Neural cell (in vitro differentiated cells): ENCODE measurements at regions not wholly inside any gene's neighbourhood (a gene's known extent, or its start where the extent isn't known, plus 50 kb on each side); places are given as distances from the start of the nearest gene placed in this dataset.

Source experiments
- H2AFZ ChIP-seq: fragments of 200-600, 300-800 bp; sonication (generic), shearing (Covaris generic); 2 replicates; pipeline ENCODE4 v1.6.0; 2014; ENCODE audit warnings: low read depth, mild to moderate bottlenecking, antibody characterized with exemption, low read length, moderate library complexity
- H3F3A ChIP-seq: fragments of 200-600 bp; shearing (Covaris generic); 2 replicates; pipeline ENCODE4 v1.6.1; 2016; ENCODE audit warnings: mild to moderate bottlenecking, moderate library complexity, mixed read lengths, antibody characterized with exemption, low read length; ENCODE audit not compliant: insufficient read depth, poor library complexity, severe bottlenecking
- H3K27ac ChIP-seq: fragments of 200-600, 300-800 bp; sonication (generic), shearing (Covaris generic); 2 replicates; pipeline ENCODE4 v1.5.1; 2014; ENCODE audit warnings: mild to moderate bottlenecking, low read length, moderate library complexity
- H3K27me3 ChIP-seq: fragments of 300-800, 200-600 bp; sonication (generic), shearing (Covaris generic); 2 replicates; pipeline ENCODE4 v1.6.0; 2014; ENCODE audit warnings: mild to moderate bottlenecking, low read depth, low read length, moderate library complexity; ENCODE audit not compliant: insufficient read depth
- H3K36me3 ChIP-seq: fragments of 300-800, 200-600 bp; sonication (generic), shearing (Covaris generic); 2 replicates; pipeline ENCODE4 v1.5.1; 2014; ENCODE audit warnings: mild to moderate bottlenecking, antibody characterized with exemption, low read length, moderate library complexity; ENCODE audit not compliant: insufficient read depth
- H3K4me2 ChIP-seq: fragments of 300-800, 200-600 bp; sonication (generic), shearing (Covaris generic); 2 replicates; pipeline ENCODE4 v1.6.0; 2014; ENCODE audit warnings: mild to moderate bottlenecking, low read length
- H3K4me3 ChIP-seq: fragments of 300-800, 200-600 bp; sonication (generic), shearing (Covaris generic); 2 replicates; pipeline ENCODE4 v1.5.1; 2014; ENCODE audit warnings: mild to moderate bottlenecking, low read length, moderate library complexity
- H3K79me2 ChIP-seq: fragments of 200-600 bp; shearing (Covaris generic); replicated peaks from 2 replicates; pipeline ENCODE4 v1.6.0; 2014; ENCODE audit warnings: mild to moderate bottlenecking, low read length, moderate library complexity; ENCODE audit not compliant: insufficient read depth
- H3K9ac ChIP-seq: fragments of 300-800, 200-600 bp; sonication (generic), shearing (Covaris generic); 2 replicates; pipeline ENCODE4 v1.6.1; 2016; ENCODE audit warnings: mild to moderate bottlenecking, low read length, mixed read lengths
- H3K9me2 ChIP-seq: fragments of 200-600 bp; shearing (Covaris generic); 2 replicates; pipeline ENCODE4 v1.6.1; 2016; ENCODE audit warnings: mild to moderate bottlenecking, low read length, mixed read lengths; ENCODE audit not compliant: insufficient read depth
- H3K9me3 ChIP-seq: fragments of 200-600, 300-800 bp; sonication (generic), shearing (Covaris generic); 2 replicates; pipeline ENCODE4 v1.6.1; 2016; ENCODE audit warnings: mild to moderate bottlenecking, mixed run types, low read length, moderate library complexity, mixed read lengths
- H4K20me1 ChIP-seq: fragments of 200-600 bp; shearing (Covaris generic); 2 replicates; pipeline ENCODE4 v1.6.1; 2016; ENCODE audit warnings: mild to moderate bottlenecking, mixed run types; ENCODE audit not compliant: insufficient read depth
- CTCF ChIP-seq: fragments of 450-650 bp; IDR thresholded peaks from 2 replicates; pipeline ENCODE4 v1.5.1; 2014; ENCODE audit warnings: antibody characterized with exemption, mild to moderate bottlenecking, moderate library complexity; ENCODE audit not compliant: poor library complexity, severe bottlenecking
- EP300 ChIP-seq: fragments of 450-650 bp; conservative IDR thresholded peaks from 2 replicates; pipeline ENCODE4 v1.6.1; 2014; ENCODE audit warnings: antibody characterized with exemption, mild to moderate bottlenecking, moderate library complexity; ENCODE audit not compliant: poor library complexity, severe bottlenecking
- EZH2 ChIP-seq: fragments of 200-600, 300-800 bp; shearing (Covaris generic), sonication (generic); IDR thresholded peaks from 2 replicates; pipeline ENCODE4 v1.6.1; 2014; ENCODE audit warnings: antibody characterized with exemption, low read length, borderline replicate concordance, mild to moderate bottlenecking; ENCODE audit not compliant: insufficient read depth, poor library complexity, severe bottlenecking
- MXI1 ChIP-seq: fragments of 450-650 bp; conservative IDR thresholded peaks from 2 replicates; pipeline ENCODE4 v1.6.1; 2014; ENCODE audit warnings: antibody characterized with exemption, mild to moderate bottlenecking; ENCODE audit not compliant: poor library complexity, severe bottlenecking
- POLR2AphosphoS5 ChIP-seq: IDR thresholded peaks from 2 replicates; pipeline ENCODE4 v1.6.1; 2012
- RAD21 ChIP-seq: fragments of 450-650 bp; conservative IDR thresholded peaks from 2 replicates; pipeline ENCODE4 v1.6.1; 2014; ENCODE audit warnings: antibody characterized with exemption, mild to moderate bottlenecking, moderate library complexity
- SMC3 ChIP-seq: fragments of 450-650 bp; conservative IDR thresholded peaks from 2 replicates; pipeline ENCODE4 v1.6.1; 2014; ENCODE audit warnings: antibody characterized with exemption, mild to moderate bottlenecking, moderate library complexity; ENCODE audit not compliant: poor library complexity
- TAF1 ChIP-seq: IDR thresholded peaks from 2 replicates; pipeline ENCODE4 v1.6.1; 2012; ENCODE audit warnings: low read depth
- TF ChIP-seq, protein P1 (sequence below): IDR thresholded peaks from 2 replicates; pipeline ENCODE4 v1.6.1; 2012; ENCODE audit warnings: borderline replicate concordance

- Histone ChIP-seq H3K9me3 (no peaks in the 10 kb centered on the region), H3K27ac (no peak overlapping the region), H3K36me3 (no peaks in the 10 kb centered on the region), H3F3A (no peaks in the 10 kb centered on the region), H3K79me2 (no peaks in the 10 kb centered on the region), H4K20me1 (no peaks in the 10 kb centered on the region), H2AFZ (no peak overlapping the region), H3K4me3 (no peak overlapping the region), H3K4me2 (no peak overlapping the region), H3K9ac (no peak overlapping the region), H3K9me2 (no peaks in the 10 kb centered on the region), H3K27me3 (no peaks in the 10 kb centered on the region)
- no peak for TF ChIP-seq MXI1
- TF ChIP-seq EP300, result no peak
- no peak for TF ChIP-seq CTCF
- TF ChIP-seq, protein P1, sequence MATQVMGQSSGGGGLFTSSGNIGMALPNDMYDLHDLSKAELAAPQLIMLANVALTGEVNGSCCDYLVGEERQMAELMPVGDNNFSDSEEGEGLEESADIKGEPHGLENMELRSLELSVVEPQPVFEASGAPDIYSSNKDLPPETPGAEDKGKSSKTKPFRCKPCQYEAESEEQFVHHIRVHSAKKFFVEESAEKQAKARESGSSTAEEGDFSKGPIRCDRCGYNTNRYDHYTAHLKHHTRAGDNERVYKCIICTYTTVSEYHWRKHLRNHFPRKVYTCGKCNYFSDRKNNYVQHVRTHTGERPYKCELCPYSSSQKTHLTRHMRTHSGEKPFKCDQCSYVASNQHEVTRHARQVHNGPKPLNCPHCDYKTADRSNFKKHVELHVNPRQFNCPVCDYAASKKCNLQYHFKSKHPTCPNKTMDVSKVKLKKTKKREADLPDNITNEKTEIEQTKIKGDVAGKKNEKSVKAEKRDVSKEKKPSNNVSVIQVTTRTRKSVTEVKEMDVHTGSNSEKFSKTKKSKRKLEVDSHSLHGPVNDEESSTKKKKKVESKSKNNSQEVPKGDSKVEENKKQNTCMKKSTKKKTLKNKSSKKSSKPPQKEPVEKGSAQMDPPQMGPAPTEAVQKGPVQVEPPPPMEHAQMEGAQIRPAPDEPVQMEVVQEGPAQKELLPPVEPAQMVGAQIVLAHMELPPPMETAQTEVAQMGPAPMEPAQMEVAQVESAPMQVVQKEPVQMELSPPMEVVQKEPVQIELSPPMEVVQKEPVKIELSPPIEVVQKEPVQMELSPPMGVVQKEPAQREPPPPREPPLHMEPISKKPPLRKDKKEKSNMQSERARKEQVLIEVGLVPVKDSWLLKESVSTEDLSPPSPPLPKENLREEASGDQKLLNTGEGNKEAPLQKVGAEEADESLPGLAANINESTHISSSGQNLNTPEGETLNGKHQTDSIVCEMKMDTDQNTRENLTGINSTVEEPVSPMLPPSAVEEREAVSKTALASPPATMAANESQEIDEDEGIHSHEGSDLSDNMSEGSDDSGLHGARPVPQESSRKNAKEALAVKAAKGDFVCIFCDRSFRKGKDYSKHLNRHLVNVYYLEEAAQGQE, result no peak
- no peak for TF ChIP-seq EZH2
- no peak for TF ChIP-seq POLR2AphosphoS5
- TF ChIP-seq SMC3, result no peak
- TF ChIP-seq RAD21, result no peak
- no peak for TF ChIP-seq TAF1
Observed at GRCh38 chr4:160894128-160894527, 1269.7 kb downstream of the FSTL5 start.

DNA sequence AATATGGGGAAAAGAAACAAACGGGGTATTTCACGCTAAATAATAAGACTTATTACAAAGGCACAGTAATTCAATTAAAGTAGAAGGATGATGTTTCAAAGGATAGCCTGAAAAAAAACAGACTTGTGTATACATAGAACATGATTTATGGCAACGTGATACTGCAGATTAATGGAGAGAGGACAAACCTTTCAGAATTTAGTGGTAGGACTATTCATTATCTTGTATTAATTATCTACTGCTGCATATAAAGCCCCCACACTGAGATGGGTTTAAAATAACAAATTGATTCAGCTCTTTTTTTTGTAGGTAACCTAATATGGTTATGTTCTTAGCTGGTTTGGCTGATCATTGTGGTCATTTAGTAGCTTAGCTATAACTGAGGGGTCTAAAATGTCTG lies 1269.0 kb downstream of the FSTL5 start:
- Histone ChIP-seq H4K20me1 (no peaks in the 10 kb centered on the region), H3K36me3 (no peaks in the 10 kb centered on the region), H3K27me3 (no peaks in the 10 kb centered on the region), H3K9ac (no peak overlapping the region), H2AFZ (no peak overlapping the region), H3K4me3 (no peak overlapping the region), H3K79me2 (no peaks in the 10 kb centered on the region), H3K27ac (no peak overlapping the region), H3K4me2 (no peak overlapping the region), H3K9me3 (no peaks in the 10 kb centered on the region), H3F3A (no peaks in the 10 kb centered on the region), H3K9me2 (no peaks in the 10 kb centered on the region)
- TF ChIP-seq TAF1, result no peak
- no peak for TF ChIP-seq EZH2
- no peak for TF ChIP-seq SMC3
- TF ChIP-seq, protein P1, result no peak
- TF ChIP-seq RAD21, result no peak
- no peak for TF ChIP-seq MXI1
- TF ChIP-seq EP300, result no peak
- TF ChIP-seq CTCF, result no peak
